Parathyroid adenoma (tissue), 2 donors: ENCODE measurements at regions not wholly inside any gene's neighbourhood (a gene's known extent, or its start where the extent isn't known, plus 50 kb on each side); places are given as distances from the start of the nearest gene placed in this dataset.
"Not testable (repeated sequence)": the region's sequence is repeated elsewhere in the genome, so short reads cannot be mapped to it uniquely, and the experiment has no call there.

ENCODE experiments used
- H2AFZ ChIP-seq: fragments of 300-600 bp; sonication (generic); one replicate; pipeline ENCODE4 v1.7.0; 2017; ENCODE audit warnings: antibody characterized with exemption, mild to moderate bottlenecking
- H3K27ac ChIP-seq: fragments of 300-600 bp; sonication (generic); one replicate; pipeline ENCODE4 v1.7.0; 2017
- H3K27me3 ChIP-seq: fragments of 300-600 bp; sonication (generic); one replicate; pipeline ENCODE4 v1.7.0; 2017; ENCODE audit warnings: low read length; ENCODE audit not compliant: control insufficient read depth, insufficient read depth
- H3K36me3 ChIP-seq: fragments of 300-600 bp; sonication (generic); one replicate; pipeline ENCODE4 v1.7.0; 2017; ENCODE audit warnings: low read length; ENCODE audit not compliant: control insufficient read depth, insufficient read depth
- H3K4me1 ChIP-seq: fragments of 300-600 bp; sonication (generic); one replicate; pipeline ENCODE4 v1.7.0; 2017; ENCODE audit warnings: control low read depth
- H3K4me2 ChIP-seq: fragments of 300-600 bp; sonication (generic); one replicate; pipeline ENCODE4 v1.7.0; 2017; ENCODE audit warnings: low read length
- H3K4me3 ChIP-seq: fragments of 300-600 bp; sonication (generic); one replicate; pipeline ENCODE4 v1.7.0; 2017; ENCODE audit warnings: low read depth, low read length
- H3K79me2 ChIP-seq: fragments of 300-600 bp; sonication (generic); one replicate; pipeline ENCODE4 v1.7.0; 2017; ENCODE audit warnings: control low read depth
- H3K9ac ChIP-seq: fragments of 300-600 bp; sonication (generic); one replicate; pipeline ENCODE4 v1.7.0; 2017; ENCODE audit warnings: mild to moderate bottlenecking
- H3K9me3 ChIP-seq: fragments of 300-600 bp; sonication (generic); one replicate; pipeline ENCODE4 v1.7.0; 2017; ENCODE audit warnings: low read length; ENCODE audit not compliant: control insufficient read depth
- CTCF ChIP-seq: fragments of 300-600 bp; sonication (generic); IDR thresholded peaks from one replicate; pipeline ENCODE4 v1.7.0; 2017; ENCODE audit warnings: antibody characterized with exemption, mild to moderate bottlenecking
- donor health status: primary hyperparathyroidism.

GRCh38 chr13:37179645-37180044 lies 74.2 kb upstream of the CSNK1A1L start:
- H3K36me3 ChIP-seq, result no peaks in the 10 kb centered on the region

GRCh38 chr13:37177125-37177524 lies 71.7 kb upstream of the CSNK1A1L start:
- H3K4me1 ChIP-seq, result no peaks in the 10 kb centered on the region
- no peak overlapping the region for H3K4me2 ChIP-seq
- H3K4me3 ChIP-seq, result no peak overlapping the region
- no peaks in the 10 kb centered on the region for H3K36me3 ChIP-seq
- H3K79me2 ChIP-seq, result no peaks in the 10 kb centered on the region
- TF ChIP-seq CTCF, result no peak
- H3K27me3 ChIP-seq, result no peaks in the 10 kb centered on the region
- H3K9ac ChIP-seq, result no peak overlapping the region
- H2AFZ ChIP-seq, result no peak overlapping the region
- H3K9me3 ChIP-seq, result no peaks in the 10 kb centered on the region
- H3K27ac ChIP-seq, result no peak overlapping the region

More at GRCh38 chr13:37179645-37180044, 74.2 kb upstream of the CSNK1A1L start:
- no peak overlapping the region for H3K9ac ChIP-seq
- no peak for TF ChIP-seq CTCF
- H3K4me3 ChIP-seq, result no peak overlapping the region
- no peaks in the 10 kb centered on the region for H3K27me3 ChIP-seq
- no peak overlapping the region for H3K4me2 ChIP-seq
- H3K4me1 ChIP-seq, result no peaks in the 10 kb centered on the region
- H3K79me2 ChIP-seq, result no peaks in the 10 kb centered on the region
- H2AFZ ChIP-seq, result no peak overlapping the region
- H3K27ac ChIP-seq, result no peak overlapping the region
- no peaks in the 10 kb centered on the region for H3K9me3 ChIP-seq

GRCh38 chr13:37175996-37176395 lies 70.5 kb upstream of the CSNK1A1L start:
- no peaks in the 10 kb centered on the region for H3K27me3 ChIP-seq
- TF ChIP-seq CTCF, result no peak
- no peak overlapping the region for H3K9ac ChIP-seq
- H3K4me2 ChIP-seq, result no peak overlapping the region
- no peak overlapping the region for H3K27ac ChIP-seq
- no peaks in the 10 kb centered on the region for H3K4me1 ChIP-seq
- no peaks in the 10 kb centered on the region for H3K9me3 ChIP-seq
- H3K4me3 ChIP-seq, result no peak overlapping the region
- no peaks in the 10 kb centered on the region for H3K36me3 ChIP-seq
- H2AFZ ChIP-seq, result no peak overlapping the region
- no peaks in the 10 kb centered on the region for H3K79me2 ChIP-seq

- H2AFZ ChIP-seq, result no peak overlapping the region
- H3K4me3 ChIP-seq, result no peak overlapping the region
- no peak overlapping the region for H3K27ac ChIP-seq
- no peaks in the 10 kb centered on the region for H3K9me3 ChIP-seq
- H3K36me3 ChIP-seq, result no peaks in the 10 kb centered on the region
- H3K4me1 ChIP-seq, result no peaks in the 10 kb centered on the region
- no peaks in the 10 kb centered on the region for H3K79me2 ChIP-seq
- H3K27me3 ChIP-seq, result no peaks in the 10 kb centered on the region
- TF ChIP-seq CTCF, result no peak
- no peak overlapping the region for H3K4me2 ChIP-seq
- no peak overlapping the region for H3K9ac ChIP-seq
Observed at GRCh38 chr13:37173214-37173613, 67.8 kb upstream of the CSNK1A1L start.

- H3K27ac ChIP-seq, H3K9me3 ChIP-seq, H3K27me3 ChIP-seq, H3K4me1 ChIP-seq, H3K79me2 ChIP-seq, H3K36me3 ChIP-seq, H2AFZ ChIP-seq, H3K9ac ChIP-seq, H3K4me3 ChIP-seq, H3K4me2 ChIP-seq: not testable (repeated sequence)
Observed at GRCh38 chr13:37172226-37172625, 66.8 kb upstream of the CSNK1A1L start.
